Endothelial cell of umbilical vein (primary cell): ENCODE measurements at regions not wholly inside any gene's neighbourhood (a gene's known extent, or its start where the extent isn't known, plus 50 kb on each side); places are given as distances from the start of the nearest gene placed in this dataset.

Source experiments
- CTCF ChIP-seq, 2 donors: IDR thresholded peaks; 1 replicate in 1 of 2; 2 replicates in 1 of 2; pipeline ENCODE4 v1.5.1; 2011; ENCODE audit warnings: low read length in 2 of 2, mild to moderate bottlenecking in 2 of 2, moderate library complexity in 2 of 2, control low read depth in 1 of 2, inconsistent platforms in 1 of 2, low read depth in 1 of 2; ENCODE audit not compliant: insufficient read depth in 1 of 2; ENCODE audit errors: extremely low read depth in 1 of 2
- EZH2 ChIP-seq: IDR thresholded peaks from 2 replicates; pipeline ENCODE4 v1.6.1; 2012; ENCODE audit warnings: borderline replicate concordance, low read depth, mild to moderate bottlenecking, moderate library complexity, low read length, inconsistent platforms; ENCODE audit not compliant: severe bottlenecking
- FOS ChIP-seq: IDR thresholded peaks from 2 replicates; pipeline ENCODE4 v1.6.1; 2011; ENCODE audit warnings: mild to moderate bottlenecking, low read length, moderate library complexity, borderline replicate concordance; ENCODE audit not compliant: insufficient read depth
- GATA2 ChIP-seq: IDR thresholded peaks from 2 replicates; pipeline ENCODE4 v1.7.0; 2011; ENCODE audit warnings: low read depth, mild to moderate bottlenecking, moderate library complexity, mixed read lengths, low read length; ENCODE audit not compliant: insufficient read length, insufficient read depth
- JUN ChIP-seq: IDR thresholded peaks from 2 replicates; pipeline ENCODE4 v1.6.1; 2011; ENCODE audit warnings: borderline replicate concordance, low read depth; ENCODE audit not compliant: insufficient read length, insufficient read depth
- MAX ChIP-seq: IDR thresholded peaks from 2 replicates; pipeline ENCODE4 v1.6.1; 2011; ENCODE audit not compliant: insufficient read depth, insufficient read length
- MYC ChIP-seq: IDR thresholded peaks from one replicate; pipeline ENCODE4 v1.6.1; 2011; ENCODE audit warnings: mild to moderate bottlenecking, low read depth, low read length
- POLR2A ChIP-seq: IDR thresholded peaks from 2 replicates; pipeline ENCODE4 v1.6.1; 2012; ENCODE audit warnings: low read depth, mild to moderate bottlenecking, control low read depth, low read length
- POLR2AphosphoS5 ChIP-seq: IDR thresholded peaks from 2 replicates; pipeline ENCODE4 v1.6.1; 2012; ENCODE audit warnings: low read depth, mild to moderate bottlenecking, control low read depth, low read length, moderate library complexity; ENCODE audit not compliant: insufficient read depth

GRCh38 chr1:199155166-199156019 is 516.6 kb downstream of the PTPRC start:
- TF ChIP-seq CTCF (IDR thresholded peaks at IDR 0.05; ENCODE audit: extremely low read depth in 1 of 2, insufficient read depth in 1 of 2, low read depth in 1 of 2, low read length in 2 of 2) (no peak), POLR2AphosphoS5 (no peak), POLR2A (no peak), MAX (no peak), EZH2 (no peak), JUN (no peak), MYC (no peak), FOS (no peak), GATA2 (no peak)
